Liver (tissue), 3 donors: ENCODE measurements at regions not wholly inside any gene's neighbourhood (a gene's known extent, or its start where the extent isn't known, plus 50 kb on each side); places are given as distances from the start of the nearest gene placed in this dataset.

Experiments
- EGR1 ChIP-seq, 2 donors: IDR thresholded peaks; 2 replicates each; pipeline ENCODE4 v1.6.1; 2016 to 2018; ENCODE audit warnings: antibody characterized with exemption in 2 of 2, low read depth in 2 of 2
- FOXA1 ChIP-seq: IDR thresholded peaks from 2 replicates; pipeline ENCODE4 v1.6.1; 2016; ENCODE audit warnings: antibody characterized with exemption
- JUND ChIP-seq, 2 donors: IDR thresholded peaks; 2 replicates each; pipeline ENCODE4 v1.6.1; 2016; ENCODE audit warnings: antibody characterized with exemption in 2 of 2
- YY1 ChIP-seq: IDR thresholded peaks from 2 replicates; pipeline ENCODE4 v1.6.1; 2016; ENCODE audit warnings: antibody characterized with exemption, mild to moderate bottlenecking
- TF ChIP-seq, protein P1 (sequence below): fragments of 150-350 bp; IDR thresholded peaks from 2 replicates; pipeline ENCODE4 v1.5.1; 2017; ENCODE audit warnings: improper control_type of control experiment, low read depth, low read length; ENCODE audit not compliant: missing input control
- TF ChIP-seq, protein P2 (sequence below): IDR thresholded peaks from 2 replicates; pipeline ENCODE4 v1.6.1; 2016; ENCODE audit warnings: antibody characterized with exemption
- TF ChIP-seq, protein P3 (sequence below): IDR thresholded peaks from 2 replicates; pipeline ENCODE4 v1.6.1; 2016; ENCODE audit warnings: antibody characterized with exemption, mild to moderate bottlenecking
- TF ChIP-seq, protein P4 (sequence below): IDR thresholded peaks from 2 replicates; pipeline ENCODE4 v1.6.1; 2016; ENCODE audit warnings: antibody characterized with exemption
- donor health status: healthy.
- donor health status: healthy.

DNA sequence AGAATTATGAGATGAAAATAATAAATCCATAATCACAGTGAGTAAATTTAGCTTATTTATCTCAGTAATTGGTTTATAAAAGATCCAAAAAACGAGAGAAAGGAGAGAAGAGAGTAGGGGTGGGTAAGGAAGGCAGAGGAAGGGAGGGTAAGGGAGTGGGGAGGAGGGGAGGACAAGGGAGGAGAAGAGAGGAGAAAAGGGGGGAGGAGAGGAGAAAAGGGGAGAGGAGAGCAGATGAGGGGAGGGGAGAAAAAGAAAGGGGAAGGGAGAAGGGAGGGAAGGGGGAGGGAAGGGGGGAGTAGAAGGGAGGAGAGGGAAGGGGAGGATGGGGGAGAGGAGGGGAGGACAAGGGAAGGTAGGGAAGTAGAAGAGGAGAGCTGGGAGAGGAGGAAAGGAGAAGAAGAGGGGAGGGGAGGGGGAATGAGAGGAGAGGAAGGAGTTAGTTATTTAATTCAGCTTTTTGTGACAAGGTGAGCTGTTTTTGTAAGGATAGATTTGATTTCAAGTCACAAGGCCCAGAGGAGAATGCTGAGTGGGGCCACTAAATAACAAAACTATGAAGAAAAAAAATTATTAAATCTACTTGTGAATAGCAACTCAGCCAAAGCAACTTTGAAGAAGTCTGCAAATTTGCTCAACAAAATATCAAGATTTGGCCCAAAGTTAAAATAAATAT lies 454.3 kb downstream of the ARAP2 start:
- TF ChIP-seq, protein P1, sequence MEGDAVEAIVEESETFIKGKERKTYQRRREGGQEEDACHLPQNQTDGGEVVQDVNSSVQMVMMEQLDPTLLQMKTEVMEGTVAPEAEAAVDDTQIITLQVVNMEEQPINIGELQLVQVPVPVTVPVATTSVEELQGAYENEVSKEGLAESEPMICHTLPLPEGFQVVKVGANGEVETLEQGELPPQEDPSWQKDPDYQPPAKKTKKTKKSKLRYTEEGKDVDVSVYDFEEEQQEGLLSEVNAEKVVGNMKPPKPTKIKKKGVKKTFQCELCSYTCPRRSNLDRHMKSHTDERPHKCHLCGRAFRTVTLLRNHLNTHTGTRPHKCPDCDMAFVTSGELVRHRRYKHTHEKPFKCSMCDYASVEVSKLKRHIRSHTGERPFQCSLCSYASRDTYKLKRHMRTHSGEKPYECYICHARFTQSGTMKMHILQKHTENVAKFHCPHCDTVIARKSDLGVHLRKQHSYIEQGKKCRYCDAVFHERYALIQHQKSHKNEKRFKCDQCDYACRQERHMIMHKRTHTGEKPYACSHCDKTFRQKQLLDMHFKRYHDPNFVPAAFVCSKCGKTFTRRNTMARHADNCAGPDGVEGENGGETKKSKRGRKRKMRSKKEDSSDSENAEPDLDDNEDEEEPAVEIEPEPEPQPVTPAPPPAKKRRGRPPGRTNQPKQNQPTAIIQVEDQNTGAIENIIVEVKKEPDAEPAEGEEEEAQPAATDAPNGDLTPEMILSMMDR = no peak
- TF ChIP-seq, protein P2, sequence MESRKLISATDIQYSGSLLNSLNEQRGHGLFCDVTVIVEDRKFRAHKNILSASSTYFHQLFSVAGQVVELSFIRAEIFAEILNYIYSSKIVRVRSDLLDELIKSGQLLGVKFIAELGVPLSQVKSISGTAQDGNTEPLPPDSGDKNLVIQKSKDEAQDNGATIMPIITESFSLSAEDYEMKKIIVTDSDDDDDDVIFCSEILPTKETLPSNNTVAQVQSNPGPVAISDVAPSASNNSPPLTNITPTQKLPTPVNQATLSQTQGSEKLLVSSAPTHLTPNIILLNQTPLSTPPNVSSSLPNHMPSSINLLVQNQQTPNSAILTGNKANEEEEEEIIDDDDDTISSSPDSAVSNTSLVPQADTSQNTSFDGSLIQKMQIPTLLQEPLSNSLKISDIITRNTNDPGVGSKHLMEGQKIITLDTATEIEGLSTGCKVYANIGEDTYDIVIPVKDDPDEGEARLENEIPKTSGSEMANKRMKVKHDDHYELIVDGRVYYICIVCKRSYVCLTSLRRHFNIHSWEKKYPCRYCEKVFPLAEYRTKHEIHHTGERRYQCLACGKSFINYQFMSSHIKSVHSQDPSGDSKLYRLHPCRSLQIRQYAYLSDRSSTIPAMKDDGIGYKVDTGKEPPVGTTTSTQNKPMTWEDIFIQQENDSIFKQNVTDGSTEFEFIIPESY = no peak
- TF ChIP-seq FOXA1 (no peak), YY1 (no peak), JUND (IDR thresholded peaks at IDR 0.05) (no peak), EGR1 (IDR thresholded peaks at IDR 0.05; ENCODE audit: low read depth in 2 of 2) (no peak)
- TF ChIP-seq, protein P3, sequence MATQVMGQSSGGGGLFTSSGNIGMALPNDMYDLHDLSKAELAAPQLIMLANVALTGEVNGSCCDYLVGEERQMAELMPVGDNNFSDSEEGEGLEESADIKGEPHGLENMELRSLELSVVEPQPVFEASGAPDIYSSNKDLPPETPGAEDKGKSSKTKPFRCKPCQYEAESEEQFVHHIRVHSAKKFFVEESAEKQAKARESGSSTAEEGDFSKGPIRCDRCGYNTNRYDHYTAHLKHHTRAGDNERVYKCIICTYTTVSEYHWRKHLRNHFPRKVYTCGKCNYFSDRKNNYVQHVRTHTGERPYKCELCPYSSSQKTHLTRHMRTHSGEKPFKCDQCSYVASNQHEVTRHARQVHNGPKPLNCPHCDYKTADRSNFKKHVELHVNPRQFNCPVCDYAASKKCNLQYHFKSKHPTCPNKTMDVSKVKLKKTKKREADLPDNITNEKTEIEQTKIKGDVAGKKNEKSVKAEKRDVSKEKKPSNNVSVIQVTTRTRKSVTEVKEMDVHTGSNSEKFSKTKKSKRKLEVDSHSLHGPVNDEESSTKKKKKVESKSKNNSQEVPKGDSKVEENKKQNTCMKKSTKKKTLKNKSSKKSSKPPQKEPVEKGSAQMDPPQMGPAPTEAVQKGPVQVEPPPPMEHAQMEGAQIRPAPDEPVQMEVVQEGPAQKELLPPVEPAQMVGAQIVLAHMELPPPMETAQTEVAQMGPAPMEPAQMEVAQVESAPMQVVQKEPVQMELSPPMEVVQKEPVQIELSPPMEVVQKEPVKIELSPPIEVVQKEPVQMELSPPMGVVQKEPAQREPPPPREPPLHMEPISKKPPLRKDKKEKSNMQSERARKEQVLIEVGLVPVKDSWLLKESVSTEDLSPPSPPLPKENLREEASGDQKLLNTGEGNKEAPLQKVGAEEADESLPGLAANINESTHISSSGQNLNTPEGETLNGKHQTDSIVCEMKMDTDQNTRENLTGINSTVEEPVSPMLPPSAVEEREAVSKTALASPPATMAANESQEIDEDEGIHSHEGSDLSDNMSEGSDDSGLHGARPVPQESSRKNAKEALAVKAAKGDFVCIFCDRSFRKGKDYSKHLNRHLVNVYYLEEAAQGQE = no peak
- TF ChIP-seq, protein P4, sequence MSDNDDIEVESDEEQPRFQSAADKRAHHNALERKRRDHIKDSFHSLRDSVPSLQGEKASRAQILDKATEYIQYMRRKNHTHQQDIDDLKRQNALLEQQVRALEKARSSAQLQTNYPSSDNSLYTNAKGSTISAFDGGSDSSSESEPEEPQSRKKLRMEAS = no peak
